ENCODE measurements at regions not wholly inside any gene's neighbourhood (a gene's known extent, or its start where the extent isn't known, plus 50 kb on each side); places are given as distances from the start of the nearest gene placed in this dataset.

GRCh38 chr1:219058891-219059820, 114.5 kb upstream of the LYPLAL1 start:
- TF ChIP-seq CTCF (conservative IDR thresholded peaks at IDR 0.05; ENCODE audit: low read depth, low read length) (no peak), EZH2 (IDR thresholded peaks at IDR 0.05; ENCODE audit: low read length, unreplicated experiment) (no peak), EZH2phosphoT487 (IDR thresholded peaks at IDR 0.05; ENCODE audit: borderline replicate concordance, low read length) (no peak)
